GM18873 (cell line): ENCODE measurements at regions not wholly inside any gene's neighbourhood (a gene's known extent, or its start where the extent isn't known, plus 50 kb on each side); places are given as distances from the start of the nearest gene placed in this dataset.
"Not testable (repeated sequence)": the region's sequence is repeated elsewhere in the genome, so short reads cannot be mapped to it uniquely, and the experiment has no call there.

Experiments
- ATAC-seq: cut with Tn5 transposase; IDR thresholded peaks from one replicate; pipeline ENCODE4 v1.9.1; 2021; ENCODE audit warnings: mild to moderate bottlenecking, moderate library complexity, moderate number of reproducible peaks; ENCODE audit not compliant: unreplicated experiment, low FRiP score

GRCh38 chr1:238340989-238341388 is 450.3 kb upstream of the ZP4 start:
- ATAC-seq = no peak

GRCh38 chr1:238336531-238336930 is 445.8 kb upstream of the ZP4 start:
- ATAC-seq = no peak

DNA sequence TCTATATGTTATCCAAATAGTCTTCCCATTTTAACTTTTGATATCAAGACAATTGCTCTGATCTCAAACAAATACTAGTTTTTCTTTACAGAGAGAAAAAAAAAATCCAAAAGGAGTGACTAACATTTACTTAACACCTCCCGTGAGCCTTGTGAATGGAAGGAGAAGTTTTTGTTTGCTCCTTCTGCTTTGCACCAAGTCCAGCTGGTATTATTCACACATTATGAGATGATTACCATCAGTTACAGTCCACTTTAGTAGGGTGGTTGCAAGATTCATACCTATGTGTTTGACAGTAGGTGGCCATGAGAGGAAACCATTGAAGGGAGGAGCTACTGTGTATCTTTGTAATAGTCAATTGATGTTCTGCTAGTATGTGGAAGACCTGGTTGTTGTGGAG is 443.4 kb upstream of the ZP4 start:
- no peak for ATAC-seq

- ATAC-seq = no peak
Observed at GRCh38 chr1:238331557-238331956, 440.8 kb upstream of the ZP4 start.

DNA sequence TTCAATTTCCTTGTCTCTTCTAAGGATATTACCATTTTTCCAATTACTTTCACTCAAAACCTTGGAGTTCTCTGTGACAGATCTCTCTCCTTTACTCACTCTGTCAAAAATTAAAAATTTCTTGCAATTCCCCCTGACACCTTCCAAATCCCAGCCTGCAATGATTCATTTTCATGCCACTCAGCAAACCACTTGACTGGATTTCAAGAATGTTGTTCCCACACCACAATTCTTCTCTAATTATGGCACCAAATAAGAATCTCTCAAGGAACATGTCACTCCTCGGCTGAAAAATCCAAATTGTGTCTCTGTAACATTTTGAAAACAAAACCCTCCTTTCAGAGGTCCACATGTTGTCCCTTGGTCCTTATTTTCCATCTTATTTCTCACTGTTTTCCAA is 438.9 kb upstream of the ZP4 start:
- no peak for ATAC-seq

DNA sequence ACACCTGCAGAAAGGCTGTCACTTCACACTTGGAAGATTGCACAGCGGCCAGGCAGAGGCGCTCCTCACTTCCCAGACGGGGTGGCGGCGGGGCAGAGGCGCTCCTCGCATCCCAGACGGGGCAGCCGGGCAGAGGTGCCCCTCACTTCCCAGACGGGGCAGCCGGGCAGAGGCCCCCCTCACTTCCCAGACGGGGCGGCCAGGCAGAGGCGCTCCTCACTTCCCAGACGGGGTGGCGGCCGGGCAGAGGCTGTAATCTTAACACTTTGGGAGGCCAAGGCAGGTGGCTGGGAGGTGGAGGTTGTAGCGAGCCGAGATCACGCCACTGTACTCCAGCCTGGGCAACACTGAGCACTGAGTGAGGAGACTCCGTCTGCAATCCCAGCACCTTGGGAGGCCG is 436.3 kb upstream of the ZP4 start:
- ATAC-seq = not testable (repeated sequence)

DNA sequence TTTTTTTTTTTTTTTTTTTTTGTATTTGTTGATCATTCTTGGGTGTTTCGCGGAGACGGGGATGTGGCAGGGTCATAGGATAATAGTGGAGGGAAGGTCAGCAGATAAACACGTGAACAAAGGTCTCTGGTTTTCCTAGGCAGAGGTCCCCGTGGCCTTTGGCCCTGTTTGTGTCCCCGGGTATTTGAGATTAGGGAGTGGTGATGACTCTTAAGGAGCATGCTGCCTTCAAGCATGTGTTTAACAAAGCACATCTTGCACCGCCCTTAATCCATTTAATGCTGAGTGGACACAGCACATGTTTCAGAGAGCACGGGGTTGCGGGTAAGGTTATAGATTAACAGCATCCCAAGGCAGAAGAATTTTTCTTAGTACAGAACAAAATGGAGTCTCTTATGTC is 435.8 kb upstream of the ZP4 start:
- ATAC-seq = not testable (repeated sequence)

DNA sequence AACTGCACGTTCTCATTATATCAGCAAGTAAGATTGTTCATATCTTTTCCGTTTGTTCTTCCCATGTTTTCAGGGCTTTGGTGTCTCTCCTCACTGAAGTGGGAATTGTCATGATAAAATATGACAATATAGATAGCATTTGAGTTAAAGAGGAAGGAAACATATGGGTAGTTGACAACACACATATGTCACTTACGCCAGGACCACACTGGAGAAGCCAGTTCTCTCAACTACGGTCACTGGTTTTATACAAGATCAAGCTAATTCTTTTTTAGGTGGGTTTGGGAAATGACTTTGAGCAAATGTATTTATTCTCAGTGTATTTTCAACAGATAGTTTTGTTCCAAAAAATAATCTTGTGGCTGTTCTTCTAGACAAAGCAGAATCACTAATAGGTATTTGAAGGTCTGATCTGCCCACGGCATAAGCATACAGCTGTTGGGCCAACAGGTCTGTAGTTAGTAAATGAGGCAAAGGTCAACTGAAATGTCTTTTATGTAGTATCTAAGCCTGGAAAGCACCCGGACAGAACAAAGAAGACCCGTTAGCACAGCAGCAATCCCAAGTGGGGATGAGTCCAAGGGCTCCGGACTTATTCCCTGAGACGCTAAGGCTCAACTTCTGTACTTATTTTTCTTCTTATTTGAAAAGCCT is 433.6 kb upstream of the ZP4 start:
- ATAC-seq = no peak

DNA sequence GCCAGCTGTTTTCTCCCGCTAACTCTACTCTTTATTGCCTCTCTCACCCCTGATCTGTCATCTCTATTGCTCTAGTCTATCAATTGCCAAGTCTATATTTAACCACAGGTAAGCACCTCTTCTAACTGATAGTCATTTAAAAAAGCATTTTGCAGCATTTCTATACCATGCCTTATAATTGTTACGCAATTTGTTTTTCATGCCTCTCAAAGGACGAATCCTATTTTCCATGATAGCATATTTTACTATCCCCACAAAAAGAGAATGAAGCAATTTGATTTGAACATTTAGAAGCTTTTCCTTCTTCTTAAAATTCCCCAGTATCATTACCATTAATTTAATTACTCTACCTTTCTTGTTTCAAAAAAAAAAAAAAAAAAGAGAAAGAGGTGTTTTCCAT is 432.8 kb upstream of the ZP4 start:
- no peak for ATAC-seq

DNA sequence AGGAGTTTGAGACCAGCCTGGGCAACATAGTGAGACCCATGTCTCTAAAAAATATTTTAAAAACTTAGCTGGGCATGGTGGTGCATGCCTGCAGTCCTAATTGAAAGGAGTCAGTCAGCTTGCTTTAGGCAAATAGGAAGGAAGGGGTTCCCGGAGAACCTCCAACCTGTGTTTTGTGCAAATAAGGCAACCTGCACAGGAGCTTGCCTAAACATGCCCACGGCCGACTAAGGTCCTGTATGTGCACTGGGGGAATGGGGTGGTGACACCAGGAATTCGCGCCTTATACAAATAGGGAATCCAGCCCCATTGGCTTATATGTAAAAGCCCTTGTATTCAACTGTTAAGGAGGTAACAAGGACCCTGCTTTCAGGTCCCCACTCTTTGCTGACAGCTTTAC is 429.2 kb upstream of the ZP4 start:
- no peak for ATAC-seq

DNA sequence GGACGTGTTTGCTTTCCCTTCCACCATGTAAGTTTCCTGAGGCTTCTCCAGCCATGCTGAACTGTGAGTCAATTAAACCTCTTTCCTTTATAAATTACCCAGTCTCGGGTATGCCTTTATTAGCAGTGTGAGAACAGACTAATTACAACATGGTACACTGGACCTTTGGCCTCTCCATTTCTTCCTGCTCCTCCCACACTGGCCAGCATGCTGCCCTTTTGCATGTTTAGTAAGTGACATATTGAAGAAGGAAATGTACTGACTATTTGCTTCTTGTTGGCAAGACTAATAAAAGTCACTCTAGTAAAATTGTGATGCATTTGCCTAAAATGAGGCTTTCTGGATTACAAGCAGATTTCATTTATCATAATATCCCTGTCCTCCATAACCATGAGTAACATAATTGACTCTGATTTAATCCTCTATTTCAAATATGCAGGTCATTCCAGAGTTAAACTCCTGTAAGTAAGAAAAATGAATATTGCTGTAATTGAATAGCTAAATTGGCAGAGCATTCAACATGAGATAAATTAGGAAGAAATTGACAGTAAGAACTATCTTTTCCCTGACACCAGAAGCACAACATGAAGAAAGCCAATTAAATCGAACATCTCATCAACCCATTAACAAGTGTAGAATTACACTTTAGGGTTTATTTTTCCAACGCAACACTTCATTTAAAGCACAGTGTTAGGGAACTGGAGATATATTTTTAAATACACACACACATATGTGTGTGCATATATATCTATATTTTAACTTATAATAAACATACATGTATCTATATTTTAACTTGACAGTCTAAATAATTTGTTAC is 427.8 kb upstream of the ZP4 start:
- no peak for ATAC-seq

DNA sequence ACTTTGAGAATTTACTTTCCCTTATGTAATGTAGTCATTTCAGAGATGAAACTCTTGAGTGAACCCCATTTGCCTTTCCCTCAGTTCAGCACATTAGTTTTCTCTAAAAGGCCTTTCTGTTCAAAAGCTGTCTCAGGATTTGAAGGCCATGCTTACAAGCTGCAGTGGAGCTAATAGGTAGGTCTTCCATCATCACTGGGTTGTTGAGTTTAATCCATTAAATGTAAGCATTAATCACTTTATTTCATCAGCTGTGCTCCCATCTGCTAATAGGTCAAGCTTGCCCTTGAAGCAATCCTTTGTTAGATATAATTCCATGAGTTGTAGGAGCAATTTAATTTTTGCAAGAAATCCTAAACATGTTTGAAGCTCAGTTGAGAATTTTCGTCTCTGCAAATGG is 422.2 kb upstream of the ZP4 start:
- no peak for ATAC-seq

- ATAC-seq = no peak
Observed at GRCh38 chr1:238306411-238306810, 415.7 kb upstream of the ZP4 start.

DNA sequence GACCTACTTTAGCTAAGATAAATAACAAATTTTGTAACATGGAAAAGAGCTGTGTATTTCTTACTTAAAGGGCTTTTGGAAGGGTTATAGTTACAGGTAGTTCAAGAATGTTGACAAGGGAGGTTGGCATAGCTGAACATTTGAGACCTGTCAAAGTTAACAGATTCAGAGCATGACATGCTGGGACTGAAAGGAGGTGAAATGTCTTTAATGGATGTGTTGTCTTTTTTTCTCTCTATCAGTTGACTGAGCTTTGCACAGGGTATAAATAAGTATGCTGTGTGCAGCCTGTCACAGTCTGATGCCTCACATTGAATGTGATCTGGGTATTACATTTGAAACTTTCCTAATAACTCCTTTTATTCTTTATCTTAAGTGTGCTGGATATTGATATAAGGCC is 411.9 kb upstream of the ZP4 start:
- ATAC-seq = no peak

GRCh38 chr1:238296371-238296770 is 405.6 kb upstream of the ZP4 start:
- ATAC-seq = no peak

GRCh38 chr1:238293075-238293474 is 402.4 kb upstream of the ZP4 start:
- ATAC-seq = no peak

DNA sequence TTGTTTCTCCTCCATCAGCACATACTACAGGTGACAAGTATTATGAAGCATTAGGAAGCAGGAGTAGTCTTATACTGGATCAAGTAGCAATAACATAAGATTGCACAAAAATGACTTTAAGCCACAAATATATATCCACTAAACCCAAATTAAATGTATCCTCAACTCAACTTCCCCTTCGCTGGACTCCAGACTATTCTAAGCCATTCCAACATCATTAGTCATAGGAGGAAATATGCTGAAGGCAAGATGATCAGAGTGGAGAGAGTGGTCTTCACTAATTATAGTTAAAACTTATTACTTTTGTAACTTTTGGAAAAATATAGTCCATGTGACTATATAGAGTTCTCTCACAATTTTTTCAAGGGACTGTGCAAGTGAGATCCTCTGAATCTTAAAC is 390.7 kb upstream of the ZP4 start:
- no peak for ATAC-seq

- ATAC-seq = no peak
Observed at GRCh38 chr1:238279694-238280380, 389.1 kb upstream of the ZP4 start.

DNA sequence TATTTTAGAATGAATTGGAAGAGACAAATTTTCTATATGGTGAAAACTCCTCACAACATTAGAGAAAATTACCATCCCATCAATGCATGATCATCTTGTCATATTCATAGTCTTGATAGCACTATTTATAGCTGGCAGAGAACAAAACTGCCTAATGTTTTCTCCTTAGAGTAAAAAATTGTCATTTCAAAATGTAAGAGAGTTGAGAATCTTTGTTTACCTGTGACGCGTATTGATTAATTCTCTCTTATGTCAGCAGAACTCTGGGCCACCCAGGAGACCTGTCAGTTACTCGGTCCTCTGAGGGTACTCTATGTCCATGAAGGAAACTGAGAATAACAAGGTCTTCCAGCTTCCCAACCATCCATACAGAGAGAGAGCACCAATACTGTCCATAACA is 381.4 kb upstream of the ZP4 start:
- ATAC-seq = no peak

GRCh38 chr1:238265866-238266265 is 375.1 kb upstream of the ZP4 start:
- no peak for ATAC-seq

GRCh38 chr1:238264951-238265350 is 374.2 kb upstream of the ZP4 start:
- ATAC-seq = no peak

DNA sequence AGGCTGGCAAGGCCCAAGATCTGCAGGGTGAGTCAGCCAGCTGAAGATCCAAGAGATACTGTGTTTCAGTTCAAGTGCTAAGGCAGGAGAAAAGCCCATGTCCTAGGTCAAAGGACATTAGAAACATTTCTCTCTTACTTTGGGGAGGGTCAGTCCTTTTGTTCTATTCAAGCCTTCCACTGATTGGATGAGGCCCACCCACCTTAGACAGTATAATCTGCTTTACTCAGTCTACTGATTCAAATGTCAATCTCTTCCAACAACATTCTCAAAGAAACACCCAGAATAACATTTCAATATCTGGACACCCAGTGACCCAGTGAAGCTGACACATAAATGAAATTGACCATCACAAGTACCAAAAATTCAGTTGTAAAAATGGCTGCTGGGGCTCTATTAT is 367.8 kb upstream of the ZP4 start:
- no peak for ATAC-seq
